ENCODE measurements at regions not wholly inside any gene's neighbourhood (a gene's known extent, or its start where the extent isn't known, plus 50 kb on each side); places are given as distances from the start of the nearest gene placed in this dataset.
"Not testable (repeated sequence)": the region's sequence is repeated elsewhere in the genome, so short reads cannot be mapped to it uniquely, and the experiment has no call there.

- no peak overlapping the region for H3K4me3 Mint-ChIP-seq
- H3K27me3 Mint-ChIP-seq = peaks cover 2% of the 10 kb centered on the region
These were observed 52.8 kb upstream of the ADGRE5 start for GRCh38 chr19:14328406-14328805.

GRCh38 chr19:14327061-14327460 is 54.2 kb upstream of the ADGRE5 start:
- not testable (repeated sequence) for H3K4me3 Mint-ChIP-seq, H3K27ac Mint-ChIP-seq, H3K9me3 Mint-ChIP-seq

More at GRCh38 chr19:14328406-14328805, 52.8 kb upstream of the ADGRE5 start:
- Mint-ChIP-seq H3K27ac (no peak overlapping the region), H3K4me1 (ENCODE audit: unreplicated experiment) (peaks cover 8% of the 10 kb centered on the region), H3K9me3 (no peaks in the 10 kb centered on the region), H3K36me3 (no peaks in the 10 kb centered on the region)
- no peak for DNase-seq (ENCODE audit: extremely low spot score, unreplicated experiment)
- no peak for TF ChIP-seq CTCF (conservative IDR thresholded peaks at IDR 0.05)

GRCh38 chr19:14325863-14326262 is 55.4 kb upstream of the ADGRE5 start:
- Mint-ChIP-seq H3K27ac (no peak overlapping the region), H3K36me3 (no peaks in the 10 kb centered on the region), H3K9me3 (no peaks in the 10 kb centered on the region), H3K27me3 (peaks cover 2% of the 10 kb centered on the region), H3K4me3 (no peak overlapping the region), H3K4me1 (ENCODE audit: unreplicated experiment) (peaks cover 8% of the 10 kb centered on the region)
- no peak for DNase-seq (ENCODE audit: extremely low spot score, unreplicated experiment)
- TF ChIP-seq CTCF (conservative IDR thresholded peaks at IDR 0.05) = no peak

More at GRCh38 chr19:14327061-14327460, 54.2 kb upstream of the ADGRE5 start:
- not testable (repeated sequence) for H3K4me1 Mint-ChIP-seq (ENCODE audit: unreplicated experiment); H3K36me3 Mint-ChIP-seq; DNase-seq (ENCODE audit: extremely low spot score, unreplicated experiment); H3K27me3 Mint-ChIP-seq

GRCh38 chr19:14325134-14325533 is 56.1 kb upstream of the ADGRE5 start:
- no peak overlapping the region for H3K27ac Mint-ChIP-seq
- TF ChIP-seq CTCF (conservative IDR thresholded peaks at IDR 0.05) = no peak
- H3K4me3 Mint-ChIP-seq = no peak overlapping the region
- peaks cover 8% of the 10 kb centered on the region for H3K4me1 Mint-ChIP-seq (ENCODE audit: unreplicated experiment)
- H3K9me3 Mint-ChIP-seq = peaks cover 3% of the 10 kb centered on the region
- DNase-seq (ENCODE audit: extremely low spot score, unreplicated experiment) = no peak
- peaks cover 2% of the 10 kb centered on the region for H3K27me3 Mint-ChIP-seq
- H3K36me3 Mint-ChIP-seq = peaks cover under 1% of the 10 kb centered on the region

- Mint-ChIP-seq H3K36me3 (peaks cover 3% of the 10 kb centered on the region), H3K27ac (no peak overlapping the region), H3K4me3 (no peak overlapping the region), H3K27me3 (peaks cover 2% of the 10 kb centered on the region), H3K9me3 (peaks cover 6% of the 10 kb centered on the region), H3K4me1 (ENCODE audit: unreplicated experiment) (peaks cover 8% of the 10 kb centered on the region)
- TF ChIP-seq CTCF (conservative IDR thresholded peaks at IDR 0.05) = no peak
- no peak for DNase-seq (ENCODE audit: extremely low spot score, unreplicated experiment)
These were observed 58.3 kb upstream of the ADGRE5 start for GRCh38 chr19:14322889-14323463.

GRCh38 chr19:14320253-14320652 is 61.0 kb upstream of the ADGRE5 start:
- Mint-ChIP-seq H3K4me1 (ENCODE audit: unreplicated experiment) (no peaks in the 10 kb centered on the region), H3K9me3 (peaks cover 6% of the 10 kb centered on the region), H3K36me3 (peaks cover 3% of the 10 kb centered on the region), H3K27me3 (peaks cover 2% of the 10 kb centered on the region), H3K4me3 (no peak overlapping the region), H3K27ac (no peak overlapping the region)
- TF ChIP-seq CTCF (conservative IDR thresholded peaks at IDR 0.05) = no peak
- no peak for DNase-seq (ENCODE audit: extremely low spot score, unreplicated experiment)

GRCh38 chr19:14319720-14320119 is 61.5 kb upstream of the ADGRE5 start:
- not testable (repeated sequence) for H3K4me1 Mint-ChIP-seq (ENCODE audit: unreplicated experiment); H3K4me3 Mint-ChIP-seq; H3K36me3 Mint-ChIP-seq; H3K9me3 Mint-ChIP-seq; H3K27ac Mint-ChIP-seq; H3K27me3 Mint-ChIP-seq; DNase-seq (ENCODE audit: extremely low spot score, unreplicated experiment)
